ENCODE measurements at regions not wholly inside any gene's neighbourhood (a gene's known extent, or its start where the extent isn't known, plus 50 kb on each side); places are given as distances from the start of the nearest gene placed in this dataset.
"Not testable (repeated sequence)": the region's sequence is repeated elsewhere in the genome, so short reads cannot be mapped to it uniquely, and the experiment has no call there.

DNA sequence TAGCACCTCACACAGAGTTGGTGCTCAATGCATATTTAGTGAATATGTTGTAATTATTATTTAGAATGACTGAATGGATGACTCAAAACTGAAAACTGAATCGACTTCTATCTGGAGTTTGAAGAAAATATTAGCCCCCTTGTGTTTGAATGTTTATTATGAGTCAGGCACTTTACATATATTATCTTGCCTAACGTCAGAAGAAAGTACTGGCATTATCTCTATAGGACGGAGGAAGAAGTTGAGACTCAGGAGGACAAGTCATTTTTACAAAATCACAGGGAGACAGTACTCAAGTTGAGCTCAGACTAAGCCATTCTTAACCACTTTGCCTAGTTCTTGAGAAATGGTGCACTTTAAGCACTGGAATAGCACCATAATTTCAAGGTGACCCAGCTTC is 684.0 kb downstream of the UTRN start:
- Histone ChIP-seq H3K9me2 (replicated peaks; ENCODE audit: insufficient read depth, low read length) (no peaks in the 10 kb centered on the region), H3K4me1 (ENCODE audit: low read length) (no peaks in the 10 kb centered on the region), H3K27ac (ENCODE audit: low read length) (no peak overlapping the region), H3K27me3 (ENCODE audit: low read length) (no peaks in the 10 kb centered on the region), H3K79me2 (ENCODE audit: low read length) (no peaks in the 10 kb centered on the region), H2AFZ (ENCODE audit: low read length) (no peak overlapping the region), H3K4me3 (ENCODE audit: low read length) (no peak overlapping the region), H3K4me2 (ENCODE audit: low read depth, low read length, poor library complexity, severe bottlenecking) (no peak overlapping the region), H3K9me3 (ENCODE audit: low read length) (no peaks in the 10 kb centered on the region), H4K20me1 (ENCODE audit: insufficient read depth, low read depth, low read length) (no peaks in the 10 kb centered on the region), H3K36me3 (ENCODE audit: insufficient read depth, low read length) (no peaks in the 10 kb centered on the region), H3K9ac (ENCODE audit: low read length) (no peak overlapping the region)
- DNase-seq: no peak

GRCh38 chr6:144969602-144970272 is 684.6 kb downstream of the UTRN start:
- Histone ChIP-seq H3K36me3 (ENCODE audit: insufficient read depth, low read length) (no peaks in the 10 kb centered on the region), H3K4me1 (ENCODE audit: low read length) (no peaks in the 10 kb centered on the region), H3K4me2 (ENCODE audit: low read depth, low read length, poor library complexity, severe bottlenecking) (no peak overlapping the region)

GRCh38 chr6:144977250-144977864 is 692.2 kb downstream of the UTRN start:
- DNase-seq; H3K4me3 ChIP-seq (ENCODE audit: low read length); H2AFZ ChIP-seq (ENCODE audit: low read length); H3K4me1 ChIP-seq (ENCODE audit: low read length); H3K9me3 ChIP-seq (ENCODE audit: low read length); H3K9ac ChIP-seq (ENCODE audit: low read length); H3K4me2 ChIP-seq (ENCODE audit: low read depth, low read length, poor library complexity, severe bottlenecking); H3K9me2 ChIP-seq (replicated peaks; ENCODE audit: insufficient read depth, low read length); H3K79me2 ChIP-seq (ENCODE audit: low read length); H3K36me3 ChIP-seq (ENCODE audit: insufficient read depth, low read length); H3K27ac ChIP-seq (ENCODE audit: low read length); H3K27me3 ChIP-seq (ENCODE audit: low read length); H4K20me1 ChIP-seq (ENCODE audit: insufficient read depth, low read depth, low read length): not testable (repeated sequence)

More at GRCh38 chr6:144969602-144970272, 684.6 kb downstream of the UTRN start:
- DNase-seq: no peak
- Histone ChIP-seq H3K27ac (ENCODE audit: low read length) (no peak overlapping the region), H3K9ac (ENCODE audit: low read length) (no peak overlapping the region), H3K27me3 (ENCODE audit: low read length) (no peaks in the 10 kb centered on the region), H3K79me2 (ENCODE audit: low read length) (no peaks in the 10 kb centered on the region), H3K9me3 (ENCODE audit: low read length) (no peaks in the 10 kb centered on the region), H4K20me1 (ENCODE audit: insufficient read depth, low read depth, low read length) (no peaks in the 10 kb centered on the region), H3K9me2 (replicated peaks; ENCODE audit: insufficient read depth, low read length) (no peaks in the 10 kb centered on the region), H3K4me3 (ENCODE audit: low read length) (no peak overlapping the region), H2AFZ (ENCODE audit: low read length) (no peak overlapping the region)

DNA sequence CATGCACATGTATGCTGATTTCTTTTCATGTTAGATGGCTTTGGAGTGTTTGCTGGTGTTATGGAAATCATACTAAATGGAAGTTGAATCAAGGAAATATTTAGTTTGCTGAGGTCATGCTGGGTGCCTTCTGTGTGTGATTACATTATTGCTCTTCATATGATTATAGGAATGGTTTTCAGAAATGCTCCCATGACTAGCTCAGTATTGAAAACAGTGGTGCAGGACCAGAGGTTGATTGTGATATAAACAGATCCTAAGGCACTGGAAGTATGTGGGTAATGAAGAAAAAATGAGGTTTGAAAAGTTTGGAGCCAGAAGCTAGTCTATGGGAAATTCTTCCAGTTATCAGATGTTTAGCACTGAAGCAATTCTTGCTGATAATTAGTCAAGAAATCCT is 693.1 kb downstream of the UTRN start:
- Histone ChIP-seq H3K9me3 (ENCODE audit: low read length) (no peaks in the 10 kb centered on the region), H3K27ac (ENCODE audit: low read length) (no peak overlapping the region), H3K4me3 (ENCODE audit: low read length) (no peak overlapping the region), H3K9me2 (replicated peaks; ENCODE audit: insufficient read depth, low read length) (no peaks in the 10 kb centered on the region), H3K9ac (ENCODE audit: low read length) (no peak overlapping the region), H3K36me3 (ENCODE audit: insufficient read depth, low read length) (no peaks in the 10 kb centered on the region), H2AFZ (ENCODE audit: low read length) (no peak overlapping the region), H3K4me1 (ENCODE audit: low read length) (no peaks in the 10 kb centered on the region), H3K4me2 (ENCODE audit: low read depth, low read length, poor library complexity, severe bottlenecking) (no peak overlapping the region), H3K27me3 (ENCODE audit: low read length) (no peaks in the 10 kb centered on the region), H4K20me1 (ENCODE audit: insufficient read depth, low read depth, low read length) (no peaks in the 10 kb centered on the region), H3K79me2 (ENCODE audit: low read length) (no peaks in the 10 kb centered on the region)
- DNase-seq: no peak

- Histone ChIP-seq H3K27ac (ENCODE audit: low read length) (no peak overlapping the region), H3K4me2 (ENCODE audit: low read depth, low read length, poor library complexity, severe bottlenecking) (no peak overlapping the region), H3K9me3 (ENCODE audit: low read length) (no peaks in the 10 kb centered on the region), H3K36me3 (ENCODE audit: insufficient read depth, low read length) (no peaks in the 10 kb centered on the region), H3K4me1 (ENCODE audit: low read length) (no peaks in the 10 kb centered on the region), H4K20me1 (ENCODE audit: insufficient read depth, low read depth, low read length) (no peaks in the 10 kb centered on the region), H3K79me2 (ENCODE audit: low read length) (no peaks in the 10 kb centered on the region), H3K9me2 (replicated peaks; ENCODE audit: insufficient read depth, low read length) (no peaks in the 10 kb centered on the region), H2AFZ (ENCODE audit: low read length) (no peak overlapping the region), H3K27me3 (ENCODE audit: low read length) (no peaks in the 10 kb centered on the region), H3K9ac (ENCODE audit: low read length) (no peak overlapping the region), H3K4me3 (ENCODE audit: low read length) (no peak overlapping the region)
- no peak for DNase-seq
These were observed 701.1 kb downstream of the UTRN start for GRCh38 chr6:144986271-144986670.

GRCh38 chr6:144989319-144990107 is 704.4 kb downstream of the UTRN start:
- Histone ChIP-seq H3K27me3 (ENCODE audit: low read length) (no peaks in the 10 kb centered on the region), H3K79me2 (ENCODE audit: low read length) (no peaks in the 10 kb centered on the region), H2AFZ (ENCODE audit: low read length) (no peak overlapping the region), H3K4me1 (ENCODE audit: low read length) (no peaks in the 10 kb centered on the region), H3K4me3 (ENCODE audit: low read length) (no peak overlapping the region), H3K4me2 (ENCODE audit: low read depth, low read length, poor library complexity, severe bottlenecking) (no peak overlapping the region), H3K9ac (ENCODE audit: low read length) (no peak overlapping the region), H3K9me3 (ENCODE audit: low read length) (no peaks in the 10 kb centered on the region), H4K20me1 (ENCODE audit: insufficient read depth, low read depth, low read length) (no peaks in the 10 kb centered on the region), H3K9me2 (replicated peaks; ENCODE audit: insufficient read depth, low read length) (no peaks in the 10 kb centered on the region), H3K27ac (ENCODE audit: low read length) (no peak overlapping the region), H3K36me3 (ENCODE audit: insufficient read depth, low read length) (no peaks in the 10 kb centered on the region)
- DNase-seq: no peak

DNA sequence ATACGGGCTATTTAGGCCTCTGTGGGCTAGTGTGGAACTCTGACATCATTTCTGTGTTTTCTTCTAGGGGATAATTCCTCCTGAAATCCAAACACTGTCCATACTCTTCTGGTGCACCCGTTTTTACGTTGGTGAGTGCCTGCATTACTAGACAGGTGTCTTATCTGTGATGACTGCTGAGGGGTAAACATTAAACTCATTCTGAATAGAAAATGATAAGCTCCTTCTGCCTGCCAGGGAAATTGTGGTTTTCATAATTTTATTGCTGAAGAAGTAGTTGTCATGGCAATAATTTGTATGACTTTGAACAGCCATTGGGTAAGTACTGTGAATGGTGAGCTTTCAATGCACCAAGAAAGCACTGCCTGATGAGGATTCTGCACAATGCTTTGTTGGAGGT is 705.6 kb downstream of the UTRN start:
- no peak overlapping the region for H2AFZ ChIP-seq (ENCODE audit: low read length)
- no peaks in the 10 kb centered on the region for H3K9me2 ChIP-seq (replicated peaks; ENCODE audit: insufficient read depth, low read length)
- H3K79me2 ChIP-seq (ENCODE audit: low read length): no peaks in the 10 kb centered on the region
- H3K36me3 ChIP-seq (ENCODE audit: insufficient read depth, low read length): no peaks in the 10 kb centered on the region
- DNase-seq: no peak
- H3K9me3 ChIP-seq (ENCODE audit: low read length): no peaks in the 10 kb centered on the region
- H4K20me1 ChIP-seq (ENCODE audit: insufficient read depth, low read depth, low read length): no peaks in the 10 kb centered on the region
- no peak overlapping the region for H3K27ac ChIP-seq (ENCODE audit: low read length)
- no peak overlapping the region for H3K9ac ChIP-seq (ENCODE audit: low read length)
- H3K4me3 ChIP-seq (ENCODE audit: low read length): no peak overlapping the region
- no peak overlapping the region for H3K4me2 ChIP-seq (ENCODE audit: low read depth, low read length, poor library complexity, severe bottlenecking)
- H3K4me1 ChIP-seq (ENCODE audit: low read length): no peaks in the 10 kb centered on the region
- no peaks in the 10 kb centered on the region for H3K27me3 ChIP-seq (ENCODE audit: low read length)

GRCh38 chr6:144993870-144994269 is 708.7 kb downstream of the UTRN start:
- no peaks in the 10 kb centered on the region for H3K27me3 ChIP-seq (ENCODE audit: low read length)
- no peak overlapping the region for H2AFZ ChIP-seq (ENCODE audit: low read length)
- no peak overlapping the region for H3K4me2 ChIP-seq (ENCODE audit: low read depth, low read length, poor library complexity, severe bottlenecking)
- no peaks in the 10 kb centered on the region for H3K4me1 ChIP-seq (ENCODE audit: low read length)
- no peaks in the 10 kb centered on the region for H3K36me3 ChIP-seq (ENCODE audit: insufficient read depth, low read length)
- H3K27ac ChIP-seq (ENCODE audit: low read length): no peak overlapping the region
- H3K9ac ChIP-seq (ENCODE audit: low read length): no peak overlapping the region
- no peaks in the 10 kb centered on the region for H3K9me2 ChIP-seq (replicated peaks; ENCODE audit: insufficient read depth, low read length)
- no peak overlapping the region for H3K4me3 ChIP-seq (ENCODE audit: low read length)
- H3K79me2 ChIP-seq (ENCODE audit: low read length): no peaks in the 10 kb centered on the region
- no peaks in the 10 kb centered on the region for H3K9me3 ChIP-seq (ENCODE audit: low read length)
- DNase-seq: no peak
- H4K20me1 ChIP-seq (ENCODE audit: insufficient read depth, low read depth, low read length): no peaks in the 10 kb centered on the region
